ENCODE measurements at regions not wholly inside any gene's neighbourhood (a gene's known extent, or its start where the extent isn't known, plus 50 kb on each side); places are given as distances from the start of the nearest gene placed in this dataset.

DNA sequence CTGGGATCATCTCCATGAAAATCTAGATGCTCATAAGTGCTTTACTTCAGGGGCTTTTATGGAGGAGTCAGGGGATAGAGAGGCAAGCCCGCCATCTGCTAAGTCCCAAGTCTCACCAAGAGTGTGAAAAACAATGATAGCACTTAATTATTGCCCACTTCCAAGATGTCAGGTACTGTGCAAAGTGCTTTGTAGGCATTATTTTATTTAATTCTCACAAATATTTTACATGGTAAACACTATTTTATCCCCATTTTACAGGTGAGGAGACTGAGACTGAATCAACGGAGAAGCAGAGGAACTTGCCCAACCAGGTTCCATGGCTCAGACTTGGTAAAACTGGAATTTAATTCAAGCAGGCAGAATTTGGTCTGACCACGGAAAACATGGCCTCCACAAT, 147.5 kb downstream of the ACKR3 start:
- TF ChIP-seq EZH2 (IDR thresholded peaks at IDR 0.05; ENCODE audit: low read depth): no peak
- TF ChIP-seq, protein P1, sequence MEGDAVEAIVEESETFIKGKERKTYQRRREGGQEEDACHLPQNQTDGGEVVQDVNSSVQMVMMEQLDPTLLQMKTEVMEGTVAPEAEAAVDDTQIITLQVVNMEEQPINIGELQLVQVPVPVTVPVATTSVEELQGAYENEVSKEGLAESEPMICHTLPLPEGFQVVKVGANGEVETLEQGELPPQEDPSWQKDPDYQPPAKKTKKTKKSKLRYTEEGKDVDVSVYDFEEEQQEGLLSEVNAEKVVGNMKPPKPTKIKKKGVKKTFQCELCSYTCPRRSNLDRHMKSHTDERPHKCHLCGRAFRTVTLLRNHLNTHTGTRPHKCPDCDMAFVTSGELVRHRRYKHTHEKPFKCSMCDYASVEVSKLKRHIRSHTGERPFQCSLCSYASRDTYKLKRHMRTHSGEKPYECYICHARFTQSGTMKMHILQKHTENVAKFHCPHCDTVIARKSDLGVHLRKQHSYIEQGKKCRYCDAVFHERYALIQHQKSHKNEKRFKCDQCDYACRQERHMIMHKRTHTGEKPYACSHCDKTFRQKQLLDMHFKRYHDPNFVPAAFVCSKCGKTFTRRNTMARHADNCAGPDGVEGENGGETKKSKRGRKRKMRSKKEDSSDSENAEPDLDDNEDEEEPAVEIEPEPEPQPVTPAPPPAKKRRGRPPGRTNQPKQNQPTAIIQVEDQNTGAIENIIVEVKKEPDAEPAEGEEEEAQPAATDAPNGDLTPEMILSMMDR (conservative IDR thresholded peaks at IDR 0.05): no peak
